Hepatocyte (in vitro differentiated cells): ENCODE measurements at regions not wholly inside any gene's neighbourhood (a gene's known extent, or its start where the extent isn't known, plus 50 kb on each side); places are given as distances from the start of the nearest gene placed in this dataset.

ENCODE experiments used
- EZH2 ChIP-seq: fragments of 200-600 bp; sonication (generic); IDR thresholded peaks from 2 replicates; pipeline ENCODE4 v1.6.1; 2016; ENCODE audit warnings: antibody characterized with exemption, mild to moderate bottlenecking, borderline replicate concordance
- EZH2phosphoT487 ChIP-seq: fragments of 200-600 bp; sonication (generic); IDR thresholded peaks from one replicate; pipeline ENCODE4 v1.6.1; 2018; ENCODE audit warnings: antibody characterized with exemption, mild to moderate bottlenecking, low read depth, moderate library complexity; ENCODE audit not compliant: unreplicated experiment, severe bottlenecking
- TF ChIP-seq, protein P1 (sequence below): fragments of 200-600 bp; sonication (generic); IDR thresholded peaks from 2 replicates; pipeline ENCODE4 v1.5.1; 2016; ENCODE audit warnings: antibody characterized with exemption, mild to moderate bottlenecking; ENCODE audit not compliant: poor library complexity

DNA sequence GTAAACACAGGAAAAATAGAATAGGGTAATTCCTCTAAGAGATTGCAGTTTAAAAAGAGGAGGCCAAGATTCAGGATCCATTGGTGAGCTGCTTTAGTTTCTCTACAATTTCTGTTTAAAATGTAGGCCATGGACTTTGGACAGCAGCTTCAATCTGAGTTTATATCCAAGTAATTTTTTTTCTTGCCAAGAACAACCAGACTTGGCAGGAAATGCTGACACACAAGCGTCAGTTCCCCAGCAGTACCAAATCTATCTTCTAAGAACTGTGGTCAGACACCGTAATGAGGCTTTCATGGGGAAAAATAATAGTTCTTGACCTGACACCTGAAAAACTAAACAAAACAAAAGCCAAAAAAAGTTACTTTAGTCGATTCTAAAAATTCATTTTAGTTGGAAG, 528.8 kb downstream of the CSNK1G3 start:
- TF ChIP-seq, protein P1, sequence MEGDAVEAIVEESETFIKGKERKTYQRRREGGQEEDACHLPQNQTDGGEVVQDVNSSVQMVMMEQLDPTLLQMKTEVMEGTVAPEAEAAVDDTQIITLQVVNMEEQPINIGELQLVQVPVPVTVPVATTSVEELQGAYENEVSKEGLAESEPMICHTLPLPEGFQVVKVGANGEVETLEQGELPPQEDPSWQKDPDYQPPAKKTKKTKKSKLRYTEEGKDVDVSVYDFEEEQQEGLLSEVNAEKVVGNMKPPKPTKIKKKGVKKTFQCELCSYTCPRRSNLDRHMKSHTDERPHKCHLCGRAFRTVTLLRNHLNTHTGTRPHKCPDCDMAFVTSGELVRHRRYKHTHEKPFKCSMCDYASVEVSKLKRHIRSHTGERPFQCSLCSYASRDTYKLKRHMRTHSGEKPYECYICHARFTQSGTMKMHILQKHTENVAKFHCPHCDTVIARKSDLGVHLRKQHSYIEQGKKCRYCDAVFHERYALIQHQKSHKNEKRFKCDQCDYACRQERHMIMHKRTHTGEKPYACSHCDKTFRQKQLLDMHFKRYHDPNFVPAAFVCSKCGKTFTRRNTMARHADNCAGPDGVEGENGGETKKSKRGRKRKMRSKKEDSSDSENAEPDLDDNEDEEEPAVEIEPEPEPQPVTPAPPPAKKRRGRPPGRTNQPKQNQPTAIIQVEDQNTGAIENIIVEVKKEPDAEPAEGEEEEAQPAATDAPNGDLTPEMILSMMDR, result no peak
- no peak for TF ChIP-seq EZH2
- TF ChIP-seq EZH2phosphoT487, result no peak
